ENCODE measurements at regions not wholly inside any gene's neighbourhood (a gene's known extent, or its start where the extent isn't known, plus 50 kb on each side); places are given as distances from the start of the nearest gene placed in this dataset.

GRCh38 chr5:145489516-145489915 lies 345.6 kb downstream of the PRELID2 start:
- Histone ChIP-seq H3K4me3 (no peak overlapping the region), H3K27ac (replicated peaks) (no peak overlapping the region), H3K36me3 (no peaks in the 10 kb centered on the region), H3K4me1 (no peaks in the 10 kb centered on the region), H3K27me3 (ENCODE audit: low read depth) (no peaks in the 10 kb centered on the region), H3K9me3 (replicated peaks) (no peaks in the 10 kb centered on the region)
- TF ChIP-seq, protein P1, sequence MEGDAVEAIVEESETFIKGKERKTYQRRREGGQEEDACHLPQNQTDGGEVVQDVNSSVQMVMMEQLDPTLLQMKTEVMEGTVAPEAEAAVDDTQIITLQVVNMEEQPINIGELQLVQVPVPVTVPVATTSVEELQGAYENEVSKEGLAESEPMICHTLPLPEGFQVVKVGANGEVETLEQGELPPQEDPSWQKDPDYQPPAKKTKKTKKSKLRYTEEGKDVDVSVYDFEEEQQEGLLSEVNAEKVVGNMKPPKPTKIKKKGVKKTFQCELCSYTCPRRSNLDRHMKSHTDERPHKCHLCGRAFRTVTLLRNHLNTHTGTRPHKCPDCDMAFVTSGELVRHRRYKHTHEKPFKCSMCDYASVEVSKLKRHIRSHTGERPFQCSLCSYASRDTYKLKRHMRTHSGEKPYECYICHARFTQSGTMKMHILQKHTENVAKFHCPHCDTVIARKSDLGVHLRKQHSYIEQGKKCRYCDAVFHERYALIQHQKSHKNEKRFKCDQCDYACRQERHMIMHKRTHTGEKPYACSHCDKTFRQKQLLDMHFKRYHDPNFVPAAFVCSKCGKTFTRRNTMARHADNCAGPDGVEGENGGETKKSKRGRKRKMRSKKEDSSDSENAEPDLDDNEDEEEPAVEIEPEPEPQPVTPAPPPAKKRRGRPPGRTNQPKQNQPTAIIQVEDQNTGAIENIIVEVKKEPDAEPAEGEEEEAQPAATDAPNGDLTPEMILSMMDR (IDR thresholded peaks at IDR 0.05; ENCODE audit: borderline replicate concordance): no peak
- no peak for DNase-seq
- intact Hi-C loops (cut with micrococcal nuclease): no loop called here

DNA sequence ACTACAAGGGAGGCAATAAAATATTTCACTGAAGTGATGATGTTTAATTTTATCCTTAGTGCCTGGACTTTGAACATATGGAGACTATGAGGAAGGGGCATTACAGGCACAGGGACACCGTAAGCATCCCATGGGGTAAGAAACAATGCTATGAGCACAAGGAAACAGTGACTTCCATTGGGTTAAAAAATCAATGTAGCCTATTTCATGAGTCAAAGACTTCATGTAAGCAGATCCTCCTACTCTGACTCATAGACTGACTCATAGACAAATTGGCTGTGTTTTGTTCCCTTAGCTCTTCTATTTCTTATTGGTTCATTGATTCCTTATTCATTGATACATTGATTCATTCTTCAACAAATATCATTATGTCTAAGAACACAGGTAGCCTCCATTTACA lies 351.0 kb downstream of the PRELID2 start:
- TF ChIP-seq, protein P1 (IDR thresholded peaks at IDR 0.05; ENCODE audit: borderline replicate concordance): no peak
- Histone ChIP-seq H3K4me3 (no peak overlapping the region), H3K4me1 (no peaks in the 10 kb centered on the region), H3K36me3 (no peaks in the 10 kb centered on the region), H3K27me3 (ENCODE audit: low read depth) (no peaks in the 10 kb centered on the region), H3K27ac (replicated peaks) (no peak overlapping the region), H3K9me3 (replicated peaks) (no peaks in the 10 kb centered on the region)
- no peak for DNase-seq
- intact Hi-C loops (cut with micrococcal nuclease): no loop called here

- H3K4me3 ChIP-seq: no peak overlapping the region
- H3K27ac ChIP-seq (replicated peaks): no peak overlapping the region
- H3K27me3 ChIP-seq (ENCODE audit: low read depth): no peaks in the 10 kb centered on the region
- no peak for DNase-seq
- no peaks in the 10 kb centered on the region for H3K4me1 ChIP-seq
- TF ChIP-seq, protein P1 (IDR thresholded peaks at IDR 0.05; ENCODE audit: borderline replicate concordance): no peak
- no peaks in the 10 kb centered on the region for H3K36me3 ChIP-seq
- intact Hi-C loops (cut with micrococcal nuclease): no loop called here
- no peaks in the 10 kb centered on the region for H3K9me3 ChIP-seq (replicated peaks)
These were observed 351.9 kb downstream of the PRELID2 start for GRCh38 chr5:145483212-145483611.

DNA sequence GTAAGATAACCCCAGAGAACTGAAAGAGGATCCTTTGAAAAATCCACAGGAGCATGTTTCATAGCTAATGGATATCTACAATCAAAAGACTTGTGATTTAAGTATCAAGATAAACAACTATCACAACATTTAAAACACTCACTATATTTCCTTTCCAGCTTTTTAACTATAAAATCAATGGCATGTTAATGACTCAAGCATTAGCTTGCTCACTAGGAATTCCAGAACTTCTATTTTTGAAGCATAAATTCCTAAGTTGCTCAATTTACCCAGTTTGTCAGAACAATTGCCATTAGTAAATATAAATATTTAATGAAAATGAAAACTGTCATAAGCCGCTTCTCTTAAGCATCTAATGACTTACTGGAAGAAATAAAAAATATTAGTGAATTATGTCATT lies 355.3 kb downstream of the PRELID2 start:
- no peaks in the 10 kb centered on the region for H3K9me3 ChIP-seq (replicated peaks)
- H3K27me3 ChIP-seq (ENCODE audit: low read depth): no peaks in the 10 kb centered on the region
- H3K36me3 ChIP-seq: no peaks in the 10 kb centered on the region
- TF ChIP-seq, protein P1 (IDR thresholded peaks at IDR 0.05; ENCODE audit: borderline replicate concordance): no peak
- no peak for DNase-seq
- no peak overlapping the region for H3K27ac ChIP-seq (replicated peaks)
- H3K4me3 ChIP-seq: no peak overlapping the region
- intact Hi-C loops (cut with micrococcal nuclease): no loop called here
- no peaks in the 10 kb centered on the region for H3K4me1 ChIP-seq

- Histone ChIP-seq H3K4me1 (no peaks in the 10 kb centered on the region), H3K9me3 (replicated peaks) (no peaks in the 10 kb centered on the region), H3K36me3 (no peaks in the 10 kb centered on the region), H3K27ac (replicated peaks) (no peak overlapping the region), H3K4me3 (no peak overlapping the region), H3K27me3 (ENCODE audit: low read depth) (no peaks in the 10 kb centered on the region)
- intact Hi-C loops (cut with micrococcal nuclease): no loop called here
- DNase-seq: no peak
- TF ChIP-seq, protein P1 (IDR thresholded peaks at IDR 0.05; ENCODE audit: borderline replicate concordance): no peak
These were observed 355.9 kb downstream of the PRELID2 start for GRCh38 chr5:145479271-145479670.

- TF ChIP-seq, protein P1 (IDR thresholded peaks at IDR 0.05; ENCODE audit: borderline replicate concordance): no peak
- DNase-seq: no peak
- H3K27ac ChIP-seq (replicated peaks): no peak overlapping the region
- H3K4me3 ChIP-seq: no peak overlapping the region
- intact Hi-C loops (cut with micrococcal nuclease): no loop called here
- H3K4me1 ChIP-seq: no peaks in the 10 kb centered on the region
- no peaks in the 10 kb centered on the region for H3K36me3 ChIP-seq
- no peaks in the 10 kb centered on the region for H3K27me3 ChIP-seq (ENCODE audit: low read depth)
- H3K9me3 ChIP-seq (replicated peaks): no peaks in the 10 kb centered on the region
These were observed 356.5 kb downstream of the PRELID2 start for GRCh38 chr5:145478651-145479050.
